ENCODE measurements at regions not wholly inside any gene's neighbourhood (a gene's known extent, or its start where the extent isn't known, plus 50 kb on each side); places are given as distances from the start of the nearest gene placed in this dataset.

DNA sequence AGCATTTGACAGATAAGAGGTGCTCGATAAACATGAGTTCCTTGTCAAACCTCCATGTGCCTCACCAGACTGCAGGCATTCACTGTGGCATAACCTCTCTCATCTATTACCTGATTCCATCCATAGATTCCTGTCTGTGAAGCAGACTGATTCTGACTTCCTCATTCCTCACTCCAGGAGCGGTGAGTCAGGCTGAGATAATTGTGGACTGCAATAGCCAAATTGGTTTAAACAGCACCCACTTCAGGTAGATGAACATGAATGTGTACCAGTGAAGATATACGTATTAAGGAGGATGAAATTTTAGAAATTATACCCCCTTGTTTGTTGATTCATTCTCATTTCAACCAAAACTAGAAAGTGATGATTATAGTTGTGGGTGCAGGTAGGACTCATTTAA lies 391.2 kb downstream of the HINT1 start (continued):
- TF ChIP-seq, protein P1, sequence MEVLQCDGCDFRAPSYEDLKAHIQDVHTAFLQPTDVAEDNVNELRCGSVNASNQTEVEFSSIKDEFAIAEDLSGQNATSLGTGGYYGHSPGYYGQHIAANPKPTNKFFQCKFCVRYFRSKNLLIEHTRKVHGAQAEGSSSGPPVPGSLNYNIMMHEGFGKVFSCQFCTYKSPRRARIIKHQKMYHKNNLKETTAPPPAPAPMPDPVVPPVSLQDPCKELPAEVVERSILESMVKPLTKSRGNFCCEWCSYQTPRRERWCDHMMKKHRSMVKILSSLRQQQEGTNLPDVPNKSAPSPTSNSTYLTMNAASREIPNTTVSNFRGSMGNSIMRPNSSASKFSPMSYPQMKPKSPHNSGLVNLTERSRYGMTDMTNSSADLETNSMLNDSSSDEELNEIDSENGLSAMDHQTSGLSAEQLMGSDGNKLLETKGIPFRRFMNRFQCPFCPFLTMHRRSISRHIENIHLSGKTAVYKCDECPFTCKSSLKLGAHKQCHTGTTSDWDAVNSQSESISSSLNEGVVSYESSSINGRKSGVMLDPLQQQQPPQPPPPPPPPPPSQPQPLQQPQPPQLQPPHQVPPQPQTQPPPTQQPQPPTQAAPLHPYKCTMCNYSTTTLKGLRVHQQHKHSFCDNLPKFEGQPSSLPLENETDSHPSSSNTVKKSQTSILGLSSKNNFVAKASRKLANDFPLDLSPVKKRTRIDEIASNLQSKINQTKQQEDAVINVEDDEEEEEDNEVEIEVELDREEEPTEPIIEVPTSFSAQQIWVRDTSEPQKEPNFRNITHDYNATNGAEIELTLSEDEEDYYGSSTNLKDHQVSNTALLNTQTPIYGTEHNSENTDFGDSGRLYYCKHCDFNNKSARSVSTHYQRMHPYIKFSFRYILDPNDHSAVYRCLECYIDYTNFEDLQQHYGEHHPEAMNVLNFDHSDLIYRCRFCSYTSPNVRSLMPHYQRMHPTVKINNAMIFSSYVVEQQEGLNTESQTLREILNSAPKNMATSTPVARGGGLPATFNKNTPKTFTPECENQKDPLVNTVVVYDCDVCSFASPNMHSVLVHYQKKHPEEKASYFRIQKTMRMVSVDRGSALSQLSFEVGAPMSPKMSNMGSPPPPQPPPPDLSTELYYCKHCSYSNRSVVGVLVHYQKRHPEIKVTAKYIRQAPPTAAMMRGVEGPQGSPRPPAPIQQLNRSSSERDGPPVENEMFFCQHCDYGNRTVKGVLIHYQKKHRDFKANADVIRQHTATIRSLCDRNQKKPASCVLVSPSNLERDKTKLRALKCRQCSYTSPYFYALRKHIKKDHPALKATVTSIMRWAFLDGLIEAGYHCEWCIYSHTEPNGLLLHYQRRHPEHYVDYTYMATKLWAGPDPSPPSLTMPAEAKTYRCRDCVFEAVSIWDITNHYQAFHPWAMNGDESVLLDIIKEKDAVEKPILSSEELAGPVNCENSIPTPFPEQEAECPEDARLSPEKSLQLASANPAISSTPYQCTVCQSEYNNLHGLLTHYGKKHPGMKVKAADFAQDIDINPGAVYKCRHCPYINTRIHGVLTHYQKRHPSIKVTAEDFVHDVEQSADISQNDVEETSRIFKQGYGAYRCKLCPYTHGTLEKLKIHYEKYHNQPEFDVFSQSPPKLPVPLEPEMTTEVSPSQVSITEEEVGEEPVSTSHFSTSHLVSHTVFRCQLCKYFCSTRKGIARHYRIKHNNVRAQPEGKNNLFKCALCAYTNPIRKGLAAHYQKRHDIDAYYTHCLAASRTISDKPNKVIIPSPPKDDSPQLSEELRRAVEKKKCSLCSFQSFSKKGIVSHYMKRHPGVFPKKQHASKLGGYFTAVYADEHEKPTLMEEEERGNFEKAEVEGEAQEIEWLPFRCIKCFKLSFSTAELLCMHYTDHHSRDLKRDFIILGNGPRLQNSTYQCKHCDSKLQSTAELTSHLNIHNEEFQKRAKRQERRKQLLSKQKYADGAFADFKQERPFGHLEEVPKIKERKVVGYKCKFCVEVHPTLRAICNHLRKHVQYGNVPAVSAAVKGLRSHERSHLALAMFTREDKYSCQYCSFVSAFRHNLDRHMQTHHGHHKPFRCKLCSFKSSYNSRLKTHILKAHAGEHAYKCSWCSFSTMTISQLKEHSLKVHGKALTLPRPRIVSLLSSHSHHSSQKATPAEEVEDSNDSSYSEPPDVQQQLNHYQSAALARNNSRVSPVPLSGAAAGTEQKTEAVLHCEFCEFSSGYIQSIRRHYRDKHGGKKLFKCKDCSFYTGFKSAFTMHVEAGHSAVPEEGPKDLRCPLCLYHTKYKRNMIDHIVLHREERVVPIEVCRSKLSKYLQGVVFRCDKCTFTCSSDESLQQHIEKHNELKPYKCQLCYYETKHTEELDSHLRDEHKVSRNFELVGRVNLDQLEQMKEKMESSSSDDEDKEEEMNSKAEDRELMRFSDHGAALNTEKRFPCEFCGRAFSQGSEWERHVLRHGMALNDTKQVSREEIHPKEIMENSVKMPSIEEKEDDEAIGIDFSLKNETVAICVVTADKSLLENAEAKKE (CRISPR knock-in tag; IDR thresholded peaks at IDR 0.05) = no peak
- no peak for TF ChIP-seq CREB1 (CRISPR knock-in tag; IDR thresholded peaks at IDR 0.05; ENCODE audit: low read depth)

DNA sequence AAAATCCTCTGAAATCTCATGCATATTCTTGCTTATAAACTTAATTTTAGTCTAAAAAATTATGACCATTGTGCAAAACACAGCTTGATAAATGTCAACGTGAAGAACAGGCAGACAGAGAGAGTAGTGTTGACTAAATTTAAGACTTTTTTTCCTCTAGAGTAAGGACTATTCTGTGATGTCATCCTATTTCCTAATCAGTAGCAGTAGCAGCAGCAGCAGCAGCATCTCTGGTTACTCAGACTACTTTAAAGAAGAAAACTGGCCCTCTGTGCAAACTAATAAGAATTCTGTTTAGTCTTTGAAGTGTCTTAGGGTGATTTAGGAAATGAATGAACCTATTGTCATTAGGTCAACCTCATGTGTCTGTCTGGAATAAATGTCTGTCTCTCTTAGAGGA lies 403.0 kb downstream of the HINT1 start:
- no peak overlapping the region for H3K4me3 Mint-ChIP-seq
- H3K27ac ChIP-seq (ENCODE audit: low read depth) = no peak overlapping the region
- DNase-seq (ENCODE audit: low spot score) = no peak

More for the DNA sequence above, 403.0 kb downstream of the HINT1 start:
- Mint-ChIP-seq H3K9me3 (no peaks in the 10 kb centered on the region), H3K36me3 (ENCODE audit: low read depth) (no peaks in the 10 kb centered on the region), H3K27me3 (ENCODE audit: insufficient read depth, low read depth, poor library complexity) (no peaks in the 10 kb centered on the region), H3K27ac (no peak overlapping the region), H3K4me1 (no peaks in the 10 kb centered on the region)
- Histone ChIP-seq H3K79me2 (replicated peaks; ENCODE audit: insufficient read depth) (no peaks in the 10 kb centered on the region), H3K9me2 (ENCODE audit: insufficient read depth) (no peaks in the 10 kb centered on the region), H3K36me3 (ENCODE audit: insufficient read depth) (no peaks in the 10 kb centered on the region), H3K4me2 (no peak overlapping the region), H4K20me1 (replicated peaks; ENCODE audit: insufficient read depth) (no peaks in the 10 kb centered on the region), H3F3A (replicated peaks; ENCODE audit: low read depth) (no peaks in the 10 kb centered on the region), H3K4me3 (no peak overlapping the region), H3K4me1 (ENCODE audit: insufficient read depth) (no peaks in the 10 kb centered on the region), H3K27me3 (ENCODE audit: insufficient read depth) (no peaks in the 10 kb centered on the region), H2AFZ (no peak overlapping the region)
- TF ChIP-seq EZH2phosphoT487 (IDR thresholded peaks at IDR 0.05; ENCODE audit: unreplicated experiment) (no peak), REST (IDR thresholded peaks at IDR 0.05; ENCODE audit: unreplicated experiment) (no peak), EZH2 (IDR thresholded peaks at IDR 0.05; ENCODE audit: low read depth, unreplicated experiment) (no peak), CREB1 (CRISPR knock-in tag; IDR thresholded peaks at IDR 0.05; ENCODE audit: low read depth) (no peak), NANOG (IDR thresholded peaks at IDR 0.05; ENCODE audit: borderline replicate concordance) (no peak), ZNF331 (CRISPR knock-in tag; IDR thresholded peaks at IDR 0.05; ENCODE audit: low read depth) (no peak)
- no peak for ATAC-seq

All from GM23338 (cell line).